Vagina (tissue), 2 donors: ENCODE measurements at regions not wholly inside any gene's neighbourhood (a gene's known extent, or its start where the extent isn't known, plus 50 kb on each side); places are given as distances from the start of the nearest gene placed in this dataset.
"Not testable (repeated sequence)": the region's sequence is repeated elsewhere in the genome, so short reads cannot be mapped to it uniquely, and the experiment has no call there.

Experiments
- POLR2A ChIP-seq, 2 donors: fragments of 450-650 bp; IDR thresholded peaks; one replicate each; pipeline ENCODE4 v1.6.1; 2017; ENCODE audit warnings: antibody characterized with exemption in 2 of 2, mild to moderate bottlenecking in 2 of 2, moderate library complexity in 2 of 2
- TF ChIP-seq, protein P1 (sequence below), 3 experiments: fragments of 450-650 bp in 2 of 3; fragments of 200-600 bp in 1 of 3; sonication (generic) in 1 of 3; IDR thresholded peaks; one replicate each; pipeline ENCODE4 v1.5.1; 2017 to 2019; ENCODE audit warnings: antibody characterized with exemption in 3 of 3, mild to moderate bottlenecking in 2 of 3, moderate library complexity in 2 of 3

DNA sequence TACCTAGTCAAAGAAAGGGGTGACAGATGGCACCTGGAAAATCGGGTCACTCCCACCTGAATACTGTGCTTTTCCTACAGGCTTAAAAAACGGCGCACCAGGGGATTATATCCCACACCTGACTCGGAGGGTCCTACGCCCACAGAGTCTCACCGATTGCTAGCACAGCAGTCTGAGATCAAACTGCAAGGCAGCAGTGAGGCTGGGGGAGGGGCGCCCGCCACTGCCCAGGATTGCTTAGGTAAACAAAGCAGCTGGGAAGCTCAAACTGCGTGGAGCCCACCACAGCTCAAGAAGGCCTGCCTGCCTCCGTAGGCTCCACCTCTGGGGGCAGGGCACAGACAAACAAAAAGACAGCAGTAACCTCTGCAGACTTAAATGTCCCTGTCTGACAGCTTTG lies 242.7 kb downstream of the FZD1 start:
- TF ChIP-seq, protein P1, sequence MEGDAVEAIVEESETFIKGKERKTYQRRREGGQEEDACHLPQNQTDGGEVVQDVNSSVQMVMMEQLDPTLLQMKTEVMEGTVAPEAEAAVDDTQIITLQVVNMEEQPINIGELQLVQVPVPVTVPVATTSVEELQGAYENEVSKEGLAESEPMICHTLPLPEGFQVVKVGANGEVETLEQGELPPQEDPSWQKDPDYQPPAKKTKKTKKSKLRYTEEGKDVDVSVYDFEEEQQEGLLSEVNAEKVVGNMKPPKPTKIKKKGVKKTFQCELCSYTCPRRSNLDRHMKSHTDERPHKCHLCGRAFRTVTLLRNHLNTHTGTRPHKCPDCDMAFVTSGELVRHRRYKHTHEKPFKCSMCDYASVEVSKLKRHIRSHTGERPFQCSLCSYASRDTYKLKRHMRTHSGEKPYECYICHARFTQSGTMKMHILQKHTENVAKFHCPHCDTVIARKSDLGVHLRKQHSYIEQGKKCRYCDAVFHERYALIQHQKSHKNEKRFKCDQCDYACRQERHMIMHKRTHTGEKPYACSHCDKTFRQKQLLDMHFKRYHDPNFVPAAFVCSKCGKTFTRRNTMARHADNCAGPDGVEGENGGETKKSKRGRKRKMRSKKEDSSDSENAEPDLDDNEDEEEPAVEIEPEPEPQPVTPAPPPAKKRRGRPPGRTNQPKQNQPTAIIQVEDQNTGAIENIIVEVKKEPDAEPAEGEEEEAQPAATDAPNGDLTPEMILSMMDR (IDR thresholded peaks at IDR 0.05): not testable (repeated sequence)
- not testable (repeated sequence) for TF ChIP-seq POLR2A (IDR thresholded peaks at IDR 0.05)
